ENCODE measurements at regions not wholly inside any gene's neighbourhood (a gene's known extent, or its start where the extent isn't known, plus 50 kb on each side); places are given as distances from the start of the nearest gene placed in this dataset.

DNA sequence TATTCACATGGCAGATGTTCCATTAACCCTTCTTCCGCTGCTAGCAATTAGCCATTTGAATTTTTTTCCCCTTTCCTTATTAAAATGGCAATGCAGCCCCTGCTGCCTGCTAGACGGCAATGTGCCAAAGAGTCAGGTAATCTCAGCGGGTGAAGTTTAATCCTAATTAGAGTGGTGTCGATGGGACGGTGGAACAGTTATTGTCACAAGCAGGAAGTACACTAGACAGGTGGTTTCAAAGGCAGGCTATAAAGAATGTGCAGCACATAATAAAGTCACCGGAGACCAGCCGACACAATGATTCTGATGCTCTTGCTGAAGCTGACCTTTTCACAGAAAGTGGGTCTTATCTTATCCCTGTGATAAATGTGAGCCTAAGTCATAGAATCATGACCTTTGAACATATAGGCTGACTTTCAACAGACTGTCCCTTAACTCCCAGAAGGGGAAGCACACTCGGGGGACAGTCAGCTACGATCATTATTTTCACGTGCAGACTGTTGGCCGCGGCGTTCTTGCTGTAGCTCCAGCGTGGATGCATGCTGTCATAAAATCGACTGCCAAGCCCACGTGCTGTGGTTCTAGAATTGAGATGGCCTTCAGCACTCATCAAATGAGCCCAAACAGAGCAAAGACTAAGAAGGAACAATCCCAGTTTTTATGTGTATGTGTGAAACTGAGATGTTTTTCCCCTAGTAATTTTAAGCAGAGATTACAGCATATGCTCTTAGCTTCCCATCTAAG is 926.2 kb upstream of the SOX11 start:
- 77% methylated on average over 16 of the region's 16 CpGs for WGBS
- TF ChIP-seq POLR2AphosphoS5 (IDR thresholded peaks at IDR 0.05) (no peak), POLR2A (IDR thresholded peaks at IDR 0.05; ENCODE audit: low read depth) (no peak), CTCF (IDR thresholded peaks at IDR 0.05) (no peak), EP300 (IDR thresholded peaks at IDR 0.05) (no peak)
- no peaks in the 10 kb centered on the region for H3K27me3 ChIP-seq

GRCh38 chr2:4775668-4776067 is 916.5 kb upstream of the SOX11 start:
- Histone ChIP-seq H3K9me3 (no peaks in the 10 kb centered on the region), H3K4me1 (no peaks in the 10 kb centered on the region), H3K36me3 (no peaks in the 10 kb centered on the region), H3K27me3 (no peaks in the 10 kb centered on the region), H3K27ac (replicated peaks in 1 of 4) (no peak overlapping the region), H3K4me3 (no peak overlapping the region)
- TF ChIP-seq CTCF (IDR thresholded peaks at IDR 0.05) (no peak), POLR2A (IDR thresholded peaks at IDR 0.05; ENCODE audit: low read depth) (no peak), EP300 (IDR thresholded peaks at IDR 0.05) (no peak), POLR2AphosphoS5 (IDR thresholded peaks at IDR 0.05) (no peak)
- DNase-seq (ENCODE audit: extremely low spot score): no peak
- intact Hi-C loops (cut with DNase I): no loop called here
- 86% methylated on average over 2 of the region's 2 CpGs for WGBS

More for the DNA sequence above, 926.2 kb upstream of the SOX11 start:
- Histone ChIP-seq H3K9me3 (no peaks in the 10 kb centered on the region), H3K36me3 (no peaks in the 10 kb centered on the region), H3K4me3 (no peak overlapping the region), H3K27ac (replicated peaks in 1 of 4) (no peak overlapping the region), H3K4me1 (no peaks in the 10 kb centered on the region)
- intact Hi-C loops (cut with DNase I): no loop called here
- DNase-seq (ENCODE audit: extremely low spot score): no peak

- no peak overlapping the region for H3K27ac ChIP-seq (replicated peaks in 1 of 4)
- 78% methylated on average over 3 of the region's 3 CpGs for whole genome bisulfite sequencing
- no peaks in the 10 kb centered on the region for H3K4me1 ChIP-seq
- no peaks in the 10 kb centered on the region for H3K36me3 ChIP-seq
- no peak for TF ChIP-seq CTCF (IDR thresholded peaks at IDR 0.05)
- H3K9me3 ChIP-seq: peaks cover 0 to 10% (median 3%) of the 10 kb centered on the region in 4 donors
- no peaks in the 10 kb centered on the region for H3K27me3 ChIP-seq
- no peak overlapping the region for H3K4me3 ChIP-seq
- no peak for DNase-seq (ENCODE audit: extremely low spot score)
- intact Hi-C loops (cut with DNase I): no loop called here
Observed at GRCh38 chr2:4780679-4781078, 911.5 kb upstream of the SOX11 start.

DNA sequence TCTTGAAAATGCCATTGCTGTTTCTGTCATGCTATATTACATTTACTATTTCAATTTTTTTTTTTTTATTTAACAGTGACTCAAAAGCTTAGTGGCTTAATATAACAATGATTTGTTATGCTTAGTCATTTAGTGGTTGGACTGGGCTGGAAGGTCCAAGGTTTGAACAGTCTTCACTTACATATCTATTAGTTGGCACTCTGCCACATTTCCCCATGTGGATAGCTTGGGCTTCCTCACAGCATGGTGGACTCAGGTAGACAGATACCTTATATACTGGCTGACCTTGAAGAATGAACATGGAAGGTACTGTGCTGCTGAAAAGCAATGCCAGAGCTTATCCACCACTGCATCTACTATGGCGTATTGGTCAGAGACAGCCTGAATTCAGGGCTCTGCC is 909.5 kb upstream of the SOX11 start:
- TF ChIP-seq POLR2A (IDR thresholded peaks at IDR 0.05; ENCODE audit: low read depth): no peak
- no peak for TF ChIP-seq POLR2AphosphoS5 (IDR thresholded peaks at IDR 0.05)
- TF ChIP-seq EP300 (IDR thresholded peaks at IDR 0.05): no peak
- no peak for TF ChIP-seq CTCF (IDR thresholded peaks at IDR 0.05)
- intact Hi-C loops (cut with DNase I): no loop called here
- WGBS: 100% methylated on average over 1 of the region's 1 CpG
- Histone ChIP-seq H3K9me3 (peaks cover 0 to 11% (median 3%) of the 10 kb centered on the region in 4 donors), H3K4me1 (no peaks in the 10 kb centered on the region), H3K27me3 (no peaks in the 10 kb centered on the region), H3K36me3 (no peaks in the 10 kb centered on the region), H3K27ac (replicated peaks in 1 of 4) (no peak overlapping the region), H3K4me3 (no peak overlapping the region)
- DNase-seq (ENCODE audit: extremely low spot score): no peak

DNA sequence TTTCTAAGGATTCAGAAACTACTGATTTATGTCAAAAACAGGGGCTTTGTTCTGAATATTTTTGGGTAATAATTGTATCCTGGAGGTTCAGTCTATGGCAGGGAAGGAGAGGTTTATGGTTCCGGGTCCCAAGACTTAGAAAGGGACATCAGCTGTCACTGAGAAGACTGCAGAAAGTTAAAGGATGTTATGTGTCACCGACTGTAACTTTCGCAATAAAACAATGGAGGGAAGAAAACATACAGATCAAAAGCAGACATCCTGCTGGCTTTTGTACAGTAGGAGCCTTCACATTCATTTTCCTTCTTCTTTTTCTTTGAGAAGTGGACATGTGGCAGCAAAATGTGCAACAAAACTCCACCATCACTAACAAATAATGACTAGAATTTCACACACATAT is 900.7 kb upstream of the SOX11 start:
- Histone ChIP-seq H3K4me1 (no peaks in the 10 kb centered on the region), H3K9me3 (peaks cover 0 to 3% (median 0%) of the 10 kb centered on the region in 4 donors), H3K27ac (replicated peaks in 1 of 4) (no peak overlapping the region), H3K27me3 (no peaks in the 10 kb centered on the region), H3K4me3 (no peak overlapping the region), H3K36me3 (no peaks in the 10 kb centered on the region)
- no peak for TF ChIP-seq POLR2A (IDR thresholded peaks at IDR 0.05; ENCODE audit: low read depth)
- TF ChIP-seq EP300 (IDR thresholded peaks at IDR 0.05): no peak
- TF ChIP-seq POLR2AphosphoS5 (IDR thresholded peaks at IDR 0.05): no peak
- no peak for TF ChIP-seq CTCF (IDR thresholded peaks at IDR 0.05)
- no peak for DNase-seq (ENCODE audit: extremely low spot score)
- intact Hi-C loops (cut with DNase I): no loop called here
- WGBS: 65% methylated on average over 3 of the region's 3 CpGs
